K562 (cell line): ENCODE measurements at regions not wholly inside any gene's neighbourhood (a gene's known extent, or its start where the extent isn't known, plus 50 kb on each side); places are given as distances from the start of the nearest gene placed in this dataset.

Experiments
- ELK1 ChIP-seq: sonication (generic); formaldehyde crosslinking; IDR thresholded peaks from 2 replicates; pipeline ENCODE4 v1.8.1; 2022; ENCODE audit warnings: missing genetic modification reagents
- KLF16 ChIP-seq: IDR thresholded peaks from 2 replicates; pipeline ENCODE4 v1.6.1; 2016; ENCODE audit warnings: antibody characterized with exemption
- MED1 ChIP-seq: sonication (generic); formaldehyde crosslinking; IDR thresholded peaks from 2 replicates; pipeline ENCODE4 v1.8.1; 2023; ENCODE audit warnings: missing genetic modification reagents, borderline replicate concordance
- MGA ChIP-seq: fragments of 450-650 bp; IDR thresholded peaks from 2 replicates; pipeline ENCODE4 v1.6.1; 2016; ENCODE audit warnings: mild to moderate bottlenecking, moderate library complexity
- POLR2A ChIP-seq: fragments of 450-650 bp; conservative IDR thresholded peaks from 2 replicates; pipeline ENCODE4 v1.6.1; 2016
- REST ChIP-seq, 2 experiments: fragments of 450-650 bp; formaldehyde crosslinking in 1 of 2; IDR thresholded peaks; 2 replicates each; pipeline versions ENCODE4 v1.4.0 to v1.6.1; 2014 to 2020; ENCODE audit warnings: mild to moderate bottlenecking in 2 of 2, borderline replicate concordance in 1 of 2, low read depth in 1 of 2
- RFX5 ChIP-seq: IDR thresholded peaks from 2 replicates; pipeline ENCODE4 v1.6.1; 2011; ENCODE audit warnings: low read depth, mild to moderate bottlenecking, improper control_type of control experiment, low read length
- SETDB1 ChIP-seq: IDR thresholded peaks from one replicate; pipeline ENCODE4 v1.6.1; 2012; ENCODE audit warnings: low read length, control low read depth, inconsistent platforms
- SIN3A ChIP-seq, 2 experiments: fragments of 150-350 bp in 1 of 2; IDR thresholded peaks; 2 replicates each; pipeline ENCODE4 v1.6.1; 2011 to 2016; ENCODE audit warnings: borderline replicate concordance in 2 of 2, low read depth in 2 of 2, low read length in 2 of 2, mild to moderate bottlenecking in 2 of 2, moderate library complexity in 2 of 2; ENCODE audit not compliant: control insufficient read depth in 1 of 2
- SMARCA5 ChIP-seq: fragments of 450-650 bp; IDR thresholded peaks from 2 replicates; pipeline ENCODE4 v1.6.1; 2016
- TCF7 ChIP-seq: sonication (generic); IDR thresholded peaks from 2 replicates; pipeline ENCODE4 v1.6.1; 2016; ENCODE audit warnings: antibody characterized with exemption, borderline replicate concordance
- ZNF134 ChIP-seq: fragments of 250-450 bp; sonication (Bioruptor Pico); conservative IDR thresholded peaks from 2 replicates; pipeline ENCODE4 v1.4.0; 2020

- TF ChIP-seq REST (IDR thresholded peaks at IDR 0.05; ENCODE audit: borderline replicate concordance) (no peak), REST (CRISPR knock-in tag; IDR thresholded peaks at IDR 0.05; ENCODE audit: low read depth) (no peak), SMARCA5 (no peak), KLF16 (no peak), MGA (no peak), ELK1 (CRISPR knock-in tag) (no peak), TCF7 (no peak), MED1 (CRISPR knock-in tag) (no peak), SETDB1 (no peak), SIN3A (IDR thresholded peaks at IDR 0.05; ENCODE audit: borderline replicate concordance in 2 of 2, control insufficient read depth in 1 of 2, low read depth in 2 of 2, low read length in 2 of 2) (no peak), POLR2A (no peak), RFX5 (no peak), ZNF134 (CRISPR knock-in tag) (no peak)
Measured at GRCh38 chrX:116618546-116618945, 155.8 kb upstream of the CT83 start.
